Endometrial microvascular endothelial cells (primary cell): ENCODE measurements at regions not wholly inside any gene's neighbourhood (a gene's known extent, or its start where the extent isn't known, plus 50 kb on each side); places are given as distances from the start of the nearest gene placed in this dataset.

Source experiments
- in situ Hi-C: cut with HindIII; loops from 2 replicates; pipeline ENCODE4 v1.10.0; 2017; ENCODE audit warnings: low sequenced_read_pairs, low pct_unique_long_range_greater_than_20kb; ENCODE audit errors: inconsistent ontology term

GRCh38 chr1:222157612-222158011 lies 390.3 kb downstream of the HHIPL2 start:
- in situ Hi-C loops = no loop called here

- in situ Hi-C loops = no loop called here
Measured at GRCh38 chr1:222140206-222140605, 398.3 kb upstream of the DUSP10 start.

GRCh38 chr1:222138095-222138494 lies 396.2 kb upstream of the DUSP10 start:
- in situ Hi-C loops = no loop called here

GRCh38 chr1:222136869-222137268 lies 395.0 kb upstream of the DUSP10 start:
- in situ Hi-C loops = no loop called here

- in situ Hi-C loops = no loop called here
Measured at GRCh38 chr1:222129041-222129440, 387.2 kb upstream of the DUSP10 start.

GRCh38 chr1:222127526-222128152 lies 385.8 kb upstream of the DUSP10 start:
- in situ Hi-C loops = no loop called here

GRCh38 chr1:222127096-222127495 lies 385.2 kb upstream of the DUSP10 start:
- in situ Hi-C loops = no loop called here

GRCh38 chr1:222126052-222126451 lies 384.2 kb upstream of the DUSP10 start:
- in situ Hi-C loops = no loop called here

- in situ Hi-C loops = no loop called here
Measured at GRCh38 chr1:222124602-222125001, 382.7 kb upstream of the DUSP10 start.

- in situ Hi-C loops = no loop called here
Measured at GRCh38 chr1:222123111-222123510, 381.2 kb upstream of the DUSP10 start.

- in situ Hi-C loops = no loop called here
Measured at GRCh38 chr1:222117809-222118208, 375.9 kb upstream of the DUSP10 start.

GRCh38 chr1:222114536-222115156 lies 372.8 kb upstream of the DUSP10 start:
- in situ Hi-C loops = no loop called here

GRCh38 chr1:222109836-222110235 lies 367.9 kb upstream of the DUSP10 start:
- in situ Hi-C loops = no loop called here

- in situ Hi-C loops = no loop called here
Measured at GRCh38 chr1:222107975-222108374, 366.1 kb upstream of the DUSP10 start.

GRCh38 chr1:222107267-222107666 lies 365.4 kb upstream of the DUSP10 start:
- in situ Hi-C loops = no loop called here

GRCh38 chr1:222106377-222106776 lies 364.5 kb upstream of the DUSP10 start:
- in situ Hi-C loops = no loop called here

- in situ Hi-C loops = no loop called here
Measured at GRCh38 chr1:222105861-222106260, 364.0 kb upstream of the DUSP10 start.

GRCh38 chr1:222105393-222105737 lies 363.5 kb upstream of the DUSP10 start:
- in situ Hi-C loops = no loop called here

- in situ Hi-C loops = no loop called here
Measured at GRCh38 chr1:222104694-222105392, 363.0 kb upstream of the DUSP10 start.

- in situ Hi-C loops = no loop called here
Measured at GRCh38 chr1:222104097-222104496, 362.2 kb upstream of the DUSP10 start.
